ENCODE measurements at regions not wholly inside any gene's neighbourhood (a gene's known extent, or its start where the extent isn't known, plus 50 kb on each side); places are given as distances from the start of the nearest gene placed in this dataset.

GRCh38 chr16:85181739-85182129, 69.5 kb upstream of the CIBAR2 start:
- no peak overlapping the region for H2AK5ac ChIP-seq (ENCODE audit: low read depth, low read length)
- peaks cover 68% of the 10 kb centered on the region for H4K20me1 ChIP-seq (ENCODE audit: insufficient read depth, low read length)
- no peak overlapping the region for H4K91ac ChIP-seq (ENCODE audit: insufficient read depth, low read depth, low read length)
- dilution Hi-C loops (cut with HindIII; ENCODE audit: low sequenced_read_pairs, unreplicated experiment) (no loop called here), in situ Hi-C loops (cut with MboI; ENCODE audit: low sequenced_read_pairs) (no loop called here), intact Hi-C loops (cut with micrococcal nuclease) (no loop called here)
- no peak overlapping the region for H3K4ac ChIP-seq (ENCODE audit: low read depth, low read length)
- ChIA-PET POLR2A (ENCODE audit: unreplicated experiment) (interaction anchor here (0.5 kb wide), 1 partner anchor 17 kb away, joined by 3 read pairs; no protein-coding TSS in a partner anchor), CTCF (no interaction called here)
- H2BK15ac ChIP-seq (ENCODE audit: low read depth, low read length) = no peak overlapping the region
- no peak overlapping the region for H3K56ac ChIP-seq (ENCODE audit: extremely low read depth, insufficient read depth, low read length)
- ATAC-seq (ENCODE audit: low read depth) (no peak), DNase-seq (no peak)
- no peak overlapping the region for H2AFZ ChIP-seq (replicated peaks; ENCODE audit: low read length, poor library complexity)
- H2BK120ac ChIP-seq (ENCODE audit: low read depth, low read length) = no peak overlapping the region
- H3K4me2 ChIP-seq (ENCODE audit: low read depth, low read length) = no peak overlapping the region
- no peak overlapping the region for H3K9ac ChIP-seq (ENCODE audit: low read depth, low read length)
- no peak overlapping the region for H3K4me3 ChIP-seq (ENCODE audit: insufficient read depth, low read depth, low read length)
- peaks cover 43% of the 10 kb centered on the region for H3K36me3 ChIP-seq (ENCODE audit: control insufficient read depth, insufficient read depth, low read length)
- H3K4me1 ChIP-seq (ENCODE audit: control insufficient read depth, insufficient read depth, low read length) = peaks cover 4% of the 10 kb centered on the region
- H3K9me1 ChIP-seq (ENCODE audit: insufficient read depth, low read length) = peaks cover 22% of the 10 kb centered on the region
- H3K18ac ChIP-seq (ENCODE audit: low read depth, low read length) = no peak overlapping the region
- H3K79me1 ChIP-seq (ENCODE audit: low read depth in 1 of 2, low read length in 2 of 2) = peaks cover 51 to 96% of the 10 kb centered on the region in 2 experiments
- no TSS peak for BruUV-seq (replicated peaks)
- H2AK9ac ChIP-seq (replicated peaks; ENCODE audit: low read depth, low read length, poor library complexity) = peak overlapping the region; percentile 22
- no peak overlapping the region for H3K14ac ChIP-seq (replicated peaks; ENCODE audit: low read depth, low read length)
- H4K5ac ChIP-seq (ENCODE audit: low read depth, low read length) = no peak overlapping the region
- H3K23ac ChIP-seq (ENCODE audit: low read depth, low read length) = no peak overlapping the region
- peaks cover 9% of the 10 kb centered on the region for H3K9me3 ChIP-seq (ENCODE audit: control insufficient read depth, insufficient read depth, low read length)
- H2BK20ac ChIP-seq (ENCODE audit: low read depth, low read length) = no peak overlapping the region
- H2BK5ac ChIP-seq (ENCODE audit: low read depth, low read length, poor library complexity, severe bottlenecking) = no peak overlapping the region
- no peak overlapping the region for H3K27ac ChIP-seq (ENCODE audit: insufficient read depth, low read length)
- H4K8ac ChIP-seq (ENCODE audit: low read depth in 2 of 2, low read length in 2 of 2) = no peak overlapping the region
- H3K27me3 ChIP-seq (ENCODE audit: control insufficient read depth, insufficient read depth, low read length) = no peaks in the 10 kb centered on the region
- WGBS, 2 experiments (ENCODE audit: extremely low coverage in 2 of 2, insufficient read length in 1 of 2) = 92% methylated on average over 12 of the region's 18 CpGs; no CpG with 5 or more reads in 1 of the 2 experiments
- TF ChIP-seq CEBPB (IDR thresholded peaks at IDR 0.05; ENCODE audit: low read depth, low read length) (no peak), RAD21 (IDR thresholded peaks at IDR 0.05; ENCODE audit: low read length) (no peak), MAFK (IDR thresholded peaks at IDR 0.05; ENCODE audit: low read depth, low read length) (no peak), FOS (IDR thresholded peaks at IDR 0.05; ENCODE audit: low read depth, low read length) (no peak), RFX5 (IDR thresholded peaks at IDR 0.05; ENCODE audit: low read depth, low read length) (no peak), POLR2A (IDR thresholded peaks at IDR 0.05; ENCODE audit: low read depth, low read length) (no peak), CTCF (conservative IDR thresholded peaks at IDR 0.05; ENCODE audit: low read depth, low read length) (no peak), ELK1 (IDR thresholded peaks at IDR 0.05; ENCODE audit: borderline replicate concordance, low read depth, low read length) (no peak), RCOR1 (IDR thresholded peaks at IDR 0.05; ENCODE audit: insufficient replicate concordance, low read length) (no peak), MXI1 (IDR thresholded peaks at IDR 0.05; ENCODE audit: borderline replicate concordance, low read depth, low read length) (no peak), SMC3 (IDR thresholded peaks at IDR 0.05; ENCODE audit: low read depth, low read length) (no peak), USF2 (IDR thresholded peaks at IDR 0.05; ENCODE audit: low read depth, low read length) (no peak), MAZ (IDR thresholded peaks at IDR 0.05; ENCODE audit: borderline replicate concordance, low read depth, low read length) (no peak), CHD1 (IDR thresholded peaks at IDR 0.05; ENCODE audit: low read depth, low read length) (no peak), NFE2L2 (IDR thresholded peaks at IDR 0.05; ENCODE audit: low read depth, low read length) (no peak), BHLHE40 (IDR thresholded peaks at IDR 0.05; ENCODE audit: low read depth, low read length) (no peak)

Measured in IMR-90 (cell line).